HCT116 (cell line): ENCODE measurements at regions not wholly inside any gene's neighbourhood (a gene's known extent, or its start where the extent isn't known, plus 50 kb on each side); places are given as distances from the start of the nearest gene placed in this dataset.
"Not testable (repeated sequence)": the region's sequence is repeated elsewhere in the genome, so short reads cannot be mapped to it uniquely, and the experiment has no call there.

Experiments
- ATAC-seq: fragments of 200-7000 bp; cut with Tn5 transposase; 2 replicates; pipeline ENCODE4 v1.9.1; 2020; ENCODE audit warnings: mild to moderate bottlenecking, moderate library complexity
- BruUV-seq: library from RNA; stranded (reverse); fragments of 400-500 nt; replicated peaks from 2 replicates; lab custom pipeline; 2021; lab: Mats Ljungman, UMichigan
- CTCF ChIA-PET: fragments of 300-600 bp; sonication (Branson Sonifier 250); formaldehyde crosslinking; loops from one replicate; lab custom pipeline; 2021; ENCODE audit warnings: antibody characterized with exemption; lab: Charles Lee
- POLR2A ChIA-PET: fragments of 300-600, 350-600 bp; sonication (Branson Sonifier 250); formaldehyde crosslinking; loops from one replicate; lab custom pipeline; 2021; ENCODE audit warnings: antibody characterized with exemption; lab: Charles Lee
- RAD21 ChIA-PET, 2 experiments: fragments of 300-600 bp; sonication (Branson Sonifier 250); formaldehyde crosslinking; loops; one replicate each; lab custom pipeline; 2023; ENCODE audit warnings: low total read pairs in 2 of 2; ENCODE audit not compliant: uncharacterized antibody in 2 of 2, unreplicated experiment in 2 of 2, low non-redundant PET in 1 of 2; lab: Charles Lee
- DNase-seq: peaks from one replicate; pipeline ENCODE4 v3.0.0-alpha.2; 2010; ENCODE audit warnings: low read depth, low spot score
- H2AFZ ChIP-seq: fragments of 200-600 bp; shearing (Covaris generic), sonication (generic); 2 replicates; pipeline ENCODE4 v1.6.1; 2017; ENCODE audit warnings: low read depth, mixed run types, mixed read lengths, antibody characterized with exemption, low read length; ENCODE audit not compliant: poor library complexity, severe bottlenecking
- H3K27ac ChIP-seq: 2 replicates; pipeline ENCODE4 v1.5.1; 2012; ENCODE audit warnings: low read depth, low read length
- H3K27me3 ChIP-seq: fragments of 200-600 bp; sonication (generic); 2 replicates; pipeline ENCODE4 v1.6.1; 2016; ENCODE audit warnings: mixed run types, low read length, mixed read lengths; ENCODE audit not compliant: insufficient read depth
- H3K36me3 ChIP-seq, 2 experiments: fragments of 200-500 bp in 1 of 2; fragments of 200-600 bp in 1 of 2; sonication (Bioruptor generic) in 1 of 2; sonication (generic) in 1 of 2; 2 replicates each; pipeline versions ENCODE4 v1.5.1 to v1.6.1; 2014 to 2016; ENCODE audit warnings: low read length in 2 of 2, inconsistent platforms in 1 of 2, mixed read lengths in 1 of 2, mixed run types in 1 of 2; ENCODE audit not compliant: insufficient read depth in 2 of 2, control insufficient read depth in 1 of 2
- H3K4me1 ChIP-seq, 2 experiments: fragments of 200-600 bp in 1 of 2; sonication (generic) in 1 of 2; 2 replicates each; pipeline versions ENCODE4 v1.5.1 to v1.6.1; 2012 to 2017; ENCODE audit warnings: low read length in 2 of 2, inconsistent platforms in 1 of 2, mild to moderate bottlenecking in 1 of 2, mixed read lengths in 1 of 2, mixed run types in 1 of 2, moderate library complexity in 1 of 2; ENCODE audit not compliant: insufficient read depth in 2 of 2, control insufficient read depth in 1 of 2
- H3K4me2 ChIP-seq: fragments of 200-600 bp; sonication (generic); 2 replicates; pipeline ENCODE4 v1.6.1; 2017; ENCODE audit warnings: mixed run types, low read length, mixed read lengths
- H3K4me3 ChIP-seq, 2 experiments: fragments of 200-600 bp in 1 of 2; sonication (generic) in 1 of 2; replicated peaks in 1 of 2; 2 replicates each; pipeline ENCODE4 v1.5.1; 2011 to 2016; ENCODE audit warnings: low read length in 2 of 2, control low read depth in 1 of 2, low read depth in 1 of 2, mild to moderate bottlenecking in 1 of 2, mixed read lengths in 1 of 2, mixed run types in 1 of 2
- H3K79me2 ChIP-seq: fragments of 200-600 bp; sonication (generic); 2 replicates; pipeline ENCODE4 v1.6.1; 2017; ENCODE audit warnings: mild to moderate bottlenecking, mixed run types, low read length, moderate library complexity, mixed read lengths; ENCODE audit not compliant: insufficient read depth
- H3K9ac ChIP-seq: fragments of 200-600 bp; sonication (generic); 2 replicates; pipeline ENCODE4 v1.6.1; 2016; ENCODE audit warnings: low read length, mixed read lengths
- H3K9me2 ChIP-seq: fragments of 200-600 bp; sonication (generic), shearing (Covaris generic); 2 replicates; pipeline ENCODE4 v1.6.1; 2017; ENCODE audit warnings: mixed run types, mild to moderate bottlenecking, moderate library complexity; ENCODE audit not compliant: insufficient read depth
- H3K9me3 ChIP-seq, 2 experiments: fragments of 200-500 bp in 1 of 2; fragments of 200-600 bp in 1 of 2; sonication (Bioruptor generic) in 1 of 2; sonication (generic) in 1 of 2; 2 replicates each; pipeline ENCODE4 v1.6.1; 2014 to 2017; ENCODE audit warnings: low read length in 2 of 2, mixed read lengths in 2 of 2, inconsistent platforms in 1 of 2, low read depth in 1 of 2, mild to moderate bottlenecking in 1 of 2, mixed run types in 1 of 2, moderate library complexity in 1 of 2; ENCODE audit not compliant: control insufficient read depth in 1 of 2, insufficient read depth in 1 of 2
- H4K20me1 ChIP-seq: fragments of 200-600 bp; sonication (generic), shearing (Covaris generic); 2 replicates; pipeline ENCODE4 v1.6.1; 2017; ENCODE audit warnings: mixed run types, mild to moderate bottlenecking, moderate library complexity; ENCODE audit not compliant: insufficient read depth
- intact Hi-C: fragments of 100-400 bp; cut with micrococcal nuclease; formaldehyde crosslinking; loops from 2 replicates; pipeline ENCODE4 v1.10.0; 2022

GRCh38 chr6:26829480-26829879, 169.9 kb upstream of the ZNF322 start:
- intact Hi-C loops, H3K9me2 ChIP-seq, POLR2A ChIA-PET, H3K4me3 ChIP-seq, DNase-seq, BruUV-seq, H3K9me3 ChIP-seq, RAD21 ChIA-PET, CTCF ChIA-PET, H3K9ac ChIP-seq, H3K4me1 ChIP-seq, H3K79me2 ChIP-seq, H2AFZ ChIP-seq, H3K27ac ChIP-seq, ATAC-seq, H3K36me3 ChIP-seq, H4K20me1 ChIP-seq, H3K4me2 ChIP-seq, H3K27me3 ChIP-seq: not testable (repeated sequence)

GRCh38 chr6:26830992-26831391, 171.4 kb upstream of the ZNF322 start:
- H3K9me3 ChIP-seq, H3K9me2 ChIP-seq, RAD21 ChIA-PET, H3K27me3 ChIP-seq, H3K4me1 ChIP-seq, H4K20me1 ChIP-seq, intact Hi-C loops, DNase-seq, H3K4me3 ChIP-seq, POLR2A ChIA-PET, BruUV-seq, CTCF ChIA-PET, H3K9ac ChIP-seq, ATAC-seq, H3K79me2 ChIP-seq, H3K27ac ChIP-seq, H2AFZ ChIP-seq, H3K4me2 ChIP-seq, H3K36me3 ChIP-seq: not testable (repeated sequence)

DNA sequence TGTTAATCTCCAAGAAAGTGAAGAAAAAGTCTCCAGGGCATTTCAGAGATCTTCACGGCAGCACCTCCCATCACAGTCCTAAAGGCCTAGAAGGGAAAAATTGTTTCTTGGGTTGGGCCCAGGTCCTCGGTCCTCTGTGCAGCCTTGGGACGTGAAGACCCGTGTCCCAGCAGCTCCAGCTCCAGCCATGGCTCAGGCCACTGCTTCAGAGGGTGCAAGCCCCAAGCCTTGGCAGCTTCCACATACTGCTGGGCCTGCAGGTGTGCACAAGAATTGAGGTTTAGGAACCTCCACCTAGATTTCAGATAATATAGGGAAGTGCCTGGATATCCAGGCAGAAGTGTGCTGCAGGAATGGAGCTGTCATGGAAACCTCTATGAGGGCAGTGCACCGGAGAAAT, 176.2 kb upstream of the ZNF322 start:
- H3K9me2 ChIP-seq, H3K4me1 ChIP-seq, ATAC-seq, H3K27ac ChIP-seq, H3K9me3 ChIP-seq, H3K36me3 ChIP-seq, BruUV-seq, H3K79me2 ChIP-seq, intact Hi-C loops, POLR2A ChIA-PET, H3K4me2 ChIP-seq, H2AFZ ChIP-seq, H3K9ac ChIP-seq, H3K27me3 ChIP-seq, RAD21 ChIA-PET, H3K4me3 ChIP-seq, H4K20me1 ChIP-seq, DNase-seq, CTCF ChIA-PET: not testable (repeated sequence)

DNA sequence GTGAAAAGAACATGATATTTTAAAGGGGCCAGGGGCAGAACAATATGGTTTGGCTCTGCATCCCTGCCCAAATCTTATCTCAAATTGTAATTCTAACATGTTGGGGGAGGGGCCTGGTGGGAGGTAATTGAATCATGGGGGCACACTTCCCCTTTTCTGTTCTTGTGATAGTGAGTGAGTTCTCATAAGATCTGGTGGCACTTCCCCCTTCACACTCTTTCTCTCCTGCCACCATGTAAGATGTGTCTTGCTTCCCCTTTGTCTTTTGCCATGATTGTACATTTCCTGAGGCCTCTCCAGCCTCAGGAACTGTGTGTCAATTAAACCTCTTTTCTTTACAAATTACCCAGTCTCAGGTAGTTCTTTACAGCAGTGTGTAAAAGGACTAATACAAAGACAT, 177.1 kb upstream of the ZNF322 start:
- intact Hi-C loops, H3K27me3 ChIP-seq, H3K4me1 ChIP-seq, H3K9ac ChIP-seq, H2AFZ ChIP-seq, BruUV-seq, H3K9me3 ChIP-seq, POLR2A ChIA-PET, RAD21 ChIA-PET, CTCF ChIA-PET, H3K27ac ChIP-seq, ATAC-seq, H3K79me2 ChIP-seq, H3K9me2 ChIP-seq, DNase-seq, H3K4me2 ChIP-seq, H3K36me3 ChIP-seq, H4K20me1 ChIP-seq, H3K4me3 ChIP-seq: not testable (repeated sequence)

GRCh38 chr6:26844823-26845222, 185.3 kb upstream of the ZNF322 start:
- CTCF ChIA-PET, DNase-seq, H3K9me2 ChIP-seq, H2AFZ ChIP-seq, ATAC-seq, intact Hi-C loops, H3K27ac ChIP-seq, H4K20me1 ChIP-seq, POLR2A ChIA-PET, H3K9ac ChIP-seq, H3K4me2 ChIP-seq, BruUV-seq, H3K27me3 ChIP-seq, H3K4me1 ChIP-seq, H3K9me3 ChIP-seq, H3K36me3 ChIP-seq, RAD21 ChIA-PET, H3K79me2 ChIP-seq, H3K4me3 ChIP-seq: not testable (repeated sequence)
